NCI-H748 (cell line): ENCODE measurements at regions not wholly inside any gene's neighbourhood (a gene's known extent, or its start where the extent isn't known, plus 50 kb on each side); places are given as distances from the start of the nearest gene placed in this dataset.

Source experiments
- DNase-seq: peaks from one replicate; lab custom pipeline; 2025; ENCODE audit not compliant: unreplicated experiment; lab: John Stamatoyannopoulos, UW

GRCh38 chr3:182608832-182609231, 184.5 kb upstream of the ATP11B start:
- DNase-seq: no peak

- DNase-seq: peak; percentile 85
Measured at GRCh38 chr3:182609575-182610156, 183.6 kb upstream of the ATP11B start.

DNA sequence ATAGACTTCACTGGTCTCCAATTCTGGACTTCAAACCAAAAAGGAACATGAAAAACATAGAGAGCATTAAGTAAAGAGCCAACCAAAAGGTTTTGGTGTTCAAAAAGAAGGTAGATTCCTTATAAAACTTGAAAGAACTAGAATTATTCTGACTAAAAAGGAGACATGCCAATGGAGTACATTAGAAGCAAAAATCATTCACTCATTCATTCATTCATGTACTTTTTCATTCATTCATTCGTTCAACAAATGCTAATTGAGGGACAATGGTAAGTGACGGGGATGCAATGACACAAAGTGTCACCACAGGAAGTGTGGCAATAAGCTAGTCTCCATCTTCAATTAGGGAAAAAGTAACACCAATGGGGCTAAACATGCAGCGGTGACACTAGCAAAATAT, 181.0 kb upstream of the ATP11B start:
- DNase-seq: no peak

GRCh38 chr3:182617500-182617899, 175.8 kb upstream of the ATP11B start:
- no peak for DNase-seq

DNA sequence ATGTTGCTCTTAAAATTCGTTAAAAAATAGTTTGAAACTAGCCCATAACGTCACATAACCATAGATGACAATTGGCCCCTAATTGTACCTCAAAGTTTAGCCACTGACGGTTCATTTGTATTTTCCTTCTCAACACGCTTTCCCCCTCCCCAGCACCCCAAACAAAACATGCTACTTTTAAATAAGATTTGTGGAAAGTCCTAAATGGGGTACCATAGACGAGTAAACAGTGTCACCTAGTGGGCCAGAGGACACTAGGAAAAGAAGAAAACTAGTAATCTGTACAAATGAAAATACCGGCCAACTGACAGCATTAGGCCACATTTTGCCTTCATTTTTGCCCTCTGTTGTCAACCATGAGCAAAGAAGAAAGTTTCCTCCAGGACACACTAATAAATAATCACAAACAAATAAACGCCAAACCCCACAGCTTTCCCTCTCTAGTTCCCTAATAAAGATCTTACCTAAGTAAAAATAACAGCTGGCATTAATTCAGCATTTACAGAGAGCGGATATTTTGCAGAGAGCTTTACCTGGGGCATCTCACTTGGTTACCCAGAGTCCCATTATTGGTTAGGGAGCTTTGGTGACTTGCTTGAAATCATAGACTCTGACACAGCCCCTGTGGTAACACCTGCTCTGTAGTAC, 175.1 kb upstream of the ATP11B start:
- peak; percentile 72 for DNase-seq

DNA sequence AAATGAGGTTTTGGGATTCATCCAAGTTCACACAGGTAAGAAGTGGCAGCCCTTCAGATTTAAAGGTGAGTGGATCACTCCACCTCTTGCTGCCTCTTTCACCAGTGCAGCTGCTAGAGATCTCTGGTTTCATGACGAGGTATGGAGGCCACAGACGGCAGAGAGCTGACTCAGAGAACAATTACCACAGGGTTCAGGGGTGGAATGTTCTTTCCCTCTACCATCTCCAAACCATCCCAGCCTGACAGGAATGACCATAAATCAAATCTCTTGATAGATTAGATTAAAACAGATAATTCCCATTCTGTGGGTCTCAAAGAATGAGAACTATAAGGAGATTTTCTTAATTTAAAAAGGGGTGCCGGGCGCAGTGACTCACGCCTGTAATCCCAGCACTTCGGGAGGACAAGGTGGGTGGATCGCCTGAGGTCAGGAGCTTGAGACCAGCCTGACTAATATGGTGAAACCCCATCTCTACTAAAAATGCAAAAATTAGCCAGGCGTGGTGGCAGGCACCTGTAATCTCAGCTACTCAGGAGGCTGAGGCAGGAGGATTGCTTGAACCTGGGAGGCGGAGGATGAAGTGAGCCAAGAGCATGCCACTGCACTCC, 174.2 kb upstream of the ATP11B start:
- DNase-seq: peak; percentile 6

DNA sequence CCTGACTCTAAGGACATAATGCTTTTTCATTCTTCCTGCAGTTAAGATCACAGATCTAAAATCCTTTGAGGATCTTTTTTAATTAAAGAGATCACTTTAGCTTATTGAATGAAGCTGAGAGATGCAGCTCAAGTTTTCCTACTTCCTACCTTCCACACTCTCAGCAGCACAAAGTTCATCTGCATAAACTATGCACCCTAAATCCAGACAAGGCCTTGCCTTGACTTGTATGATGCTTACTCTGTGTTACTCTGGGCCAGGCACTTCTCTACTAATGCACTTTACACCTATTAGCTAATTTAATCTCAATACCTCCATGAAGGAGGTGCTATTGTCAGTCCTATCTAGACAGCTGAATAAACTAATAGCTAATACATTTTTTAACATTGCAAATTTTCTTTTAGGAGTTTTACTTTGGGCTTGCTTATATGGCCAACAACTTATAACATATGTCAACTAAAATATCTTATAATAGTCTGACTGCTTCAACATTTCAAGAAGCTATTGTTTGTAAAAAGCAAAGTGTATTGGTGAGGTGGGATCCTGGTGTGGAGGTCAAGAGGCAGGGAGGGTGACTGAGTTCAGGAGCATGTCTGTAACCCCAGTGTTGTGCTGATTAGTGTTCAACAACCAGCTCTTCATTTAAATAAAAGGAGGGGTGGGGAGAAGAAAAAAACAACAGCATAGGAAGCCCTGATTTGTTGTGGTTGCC, 172.4 kb upstream of the ATP11B start:
- DNase-seq: no peak

- peak; percentile 12 for DNase-seq
Measured at GRCh38 chr3:182621435-182622240, 171.7 kb upstream of the ATP11B start.

DNA sequence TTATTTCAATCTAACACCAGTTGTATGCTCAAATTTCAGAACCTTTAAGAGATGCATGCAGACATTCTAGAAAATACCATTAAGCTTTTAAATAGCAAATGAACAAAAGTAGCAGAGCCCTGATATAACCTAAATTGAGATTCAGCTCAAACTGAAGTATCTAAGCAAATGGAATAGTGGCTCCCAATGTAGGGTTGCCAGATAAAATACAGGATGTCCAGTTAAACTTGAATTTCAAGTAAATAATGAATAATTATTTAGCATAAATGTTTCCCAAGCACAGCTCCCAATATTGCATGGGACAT, 171.1 kb upstream of the ATP11B start:
- no peak for DNase-seq

- no peak for DNase-seq
Measured at GRCh38 chr3:182626484-182627467, 166.5 kb upstream of the ATP11B start.

- DNase-seq: no peak
Measured at GRCh38 chr3:182628531-182628930, 164.8 kb upstream of the ATP11B start.

DNA sequence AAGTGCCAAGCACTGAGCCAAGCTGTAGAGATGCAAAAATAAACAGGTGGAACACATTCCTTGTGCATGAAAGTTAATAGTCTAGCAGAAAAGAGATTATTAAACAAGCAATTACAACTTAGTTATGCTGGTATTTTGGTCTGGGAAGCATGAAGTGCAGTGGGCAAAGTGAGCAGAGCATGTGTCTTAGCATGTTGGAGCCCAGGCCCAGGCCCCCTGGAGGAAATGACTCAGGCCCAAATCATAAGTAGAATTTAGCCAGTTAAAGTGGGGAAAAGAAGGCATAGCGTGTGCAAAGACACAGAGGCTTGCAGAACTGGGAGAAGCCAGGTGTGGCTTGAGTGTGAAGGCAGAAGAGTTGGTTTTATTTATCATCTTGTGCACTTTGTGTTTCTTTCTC, 163.8 kb upstream of the ATP11B start:
- DNase-seq: no peak

DNA sequence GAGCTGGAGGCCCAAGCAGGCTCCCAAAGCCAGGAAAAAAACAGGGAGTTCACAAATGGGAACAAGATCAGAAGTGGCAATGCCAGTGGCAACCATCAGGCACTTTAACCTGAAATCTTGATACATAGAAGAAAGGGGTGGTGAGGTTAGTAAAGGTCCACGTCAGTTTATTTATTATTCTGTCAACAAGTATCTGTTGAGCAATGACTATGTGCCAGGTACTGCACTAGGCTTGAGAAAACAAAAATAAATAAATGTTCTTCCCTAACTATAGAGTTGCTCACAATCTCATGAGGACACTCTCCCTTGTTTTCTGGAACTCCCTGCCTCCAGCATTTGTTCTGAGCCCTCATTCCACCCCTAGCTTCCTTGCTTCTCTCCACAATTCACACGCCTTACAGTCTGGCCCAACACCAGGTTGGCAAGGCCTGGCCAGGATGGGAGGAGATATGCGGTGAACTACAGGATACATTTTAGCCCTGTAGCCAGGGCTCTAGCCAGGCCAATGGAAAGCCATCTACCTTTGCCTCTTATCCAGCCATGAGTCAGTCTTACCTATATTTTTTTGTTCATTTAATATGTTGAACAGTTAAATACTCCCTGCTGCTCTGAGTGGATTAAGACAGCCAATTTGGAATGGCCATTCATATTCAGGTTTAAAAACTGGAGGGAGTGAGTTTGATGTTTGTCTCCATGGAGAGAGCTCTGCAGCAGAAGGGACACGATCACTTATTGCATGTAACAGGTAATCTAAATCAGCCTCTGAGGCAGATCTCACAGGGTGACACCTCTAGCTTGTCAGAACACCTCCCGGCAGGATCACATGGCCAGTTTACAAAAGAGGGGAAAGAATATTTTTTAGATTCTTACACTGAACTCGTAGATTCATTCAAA, 161.9 kb upstream of the ATP11B start:
- no peak for DNase-seq

- no peak for DNase-seq
Measured at GRCh38 chr3:182632077-182632393, 161.3 kb upstream of the ATP11B start.

- DNase-seq: no peak
Measured at GRCh38 chr3:182633186-182633585, 160.1 kb upstream of the ATP11B start.

DNA sequence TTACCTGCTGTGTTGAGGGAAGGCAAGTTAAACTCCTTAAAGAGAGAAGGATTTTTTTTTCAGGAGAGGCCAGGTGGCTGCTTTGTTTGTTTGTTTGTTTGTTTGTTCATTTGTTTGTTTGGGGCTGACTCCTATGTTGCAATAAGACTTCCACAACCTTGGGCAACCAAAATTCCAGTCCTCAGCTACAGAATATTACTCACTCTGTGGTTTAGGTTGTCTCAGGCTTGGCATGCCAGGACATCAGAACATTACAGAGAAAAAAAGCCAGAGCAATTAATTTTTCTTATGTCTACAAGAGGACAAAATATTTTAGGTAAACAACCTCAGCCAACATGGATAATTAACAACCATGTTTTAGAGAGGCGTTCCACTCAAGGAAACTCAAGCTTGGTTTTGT, 156.7 kb upstream of the ATP11B start:
- no peak for DNase-seq

GRCh38 chr3:182637350-182638110, 155.8 kb upstream of the ATP11B start:
- DNase-seq: no peak

DNA sequence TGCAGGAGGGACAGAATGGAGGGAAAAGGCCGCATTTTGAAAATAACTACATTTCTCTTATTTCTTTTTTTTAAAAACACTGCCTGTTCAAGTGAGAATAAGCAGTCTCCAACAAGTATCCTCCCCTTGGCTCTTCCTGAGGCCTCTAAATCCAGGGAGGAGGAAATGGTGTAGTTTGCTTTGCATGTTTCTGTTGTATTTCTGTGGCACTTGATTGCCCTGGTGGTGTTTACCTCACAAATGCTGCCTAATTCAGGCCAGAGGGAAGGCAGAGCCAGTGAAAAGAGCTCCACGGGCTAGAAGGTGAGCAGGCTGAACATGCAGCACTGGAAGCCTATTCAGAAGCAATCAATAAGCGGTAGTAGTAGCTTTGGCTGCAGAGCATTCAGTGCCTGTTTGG, 149.3 kb upstream of the ATP11B start:
- DNase-seq: no peak
